Neutrophil (primary cell): ENCODE measurements at regions not wholly inside any gene's neighbourhood (a gene's known extent, or its start where the extent isn't known, plus 50 kb on each side); places are given as distances from the start of the nearest gene placed in this dataset.

ENCODE experiments used
- H3K27ac ChIP-seq: fragments of 200-600 bp; sonication (generic); 2 replicates; pipeline ENCODE4 v1.5.1; 2016; ENCODE audit warnings: mild to moderate bottlenecking, moderate library complexity
- H3K27me3 ChIP-seq: fragments of 200-600 bp; sonication (generic); 2 replicates; pipeline ENCODE4 v1.6.0; 2016; ENCODE audit warnings: mild to moderate bottlenecking
- H3K36me3 ChIP-seq: fragments of 200-600 bp; sonication (generic); 2 replicates; pipeline ENCODE4 v1.5.1; 2017
- H3K4me1 ChIP-seq, 2 experiments: fragments of 200-600 bp in 1 of 2; sonication (generic) in 1 of 2; 1 replicate in 1 of 2; 2 replicates in 1 of 2; pipeline versions ENCODE4 v1.5.1 to v1.6.1; 2013 to 2016; ENCODE audit warnings: low read depth in 1 of 2, low read length in 1 of 2, mild to moderate bottlenecking in 1 of 2, moderate library complexity in 1 of 2; ENCODE audit not compliant: control insufficient read depth in 1 of 2, insufficient read depth in 1 of 2
- H3K4me3 ChIP-seq, 2 experiments: fragments of 200-600 bp in 1 of 2; sonication (generic) in 1 of 2; 1 replicate in 1 of 2; 2 replicates in 1 of 2; pipeline ENCODE4 v1.5.1; 2013 to 2016; ENCODE audit warnings: low read depth in 1 of 2, low read length in 1 of 2, mild to moderate bottlenecking in 1 of 2, moderate library complexity in 1 of 2
- H3K9me3 ChIP-seq: fragments of 200-600 bp; sonication (generic); 2 replicates; pipeline ENCODE4 v1.5.1; 2016
- CTCF ChIP-seq: fragments of 200-600 bp; sonication (generic); IDR thresholded peaks from 2 replicates; pipeline ENCODE4 v1.5.1; 2016; ENCODE audit warnings: antibody characterized with exemption

- H3K9me3 ChIP-seq = no peaks in the 10 kb centered on the region
- H3K27ac ChIP-seq = no peak overlapping the region
- H3K27me3 ChIP-seq = no peaks in the 10 kb centered on the region
- no peaks in the 10 kb centered on the region for H3K36me3 ChIP-seq
- no peak for TF ChIP-seq CTCF
- no peak overlapping the region for H3K4me3 ChIP-seq
- no peaks in the 10 kb centered on the region for H3K4me1 ChIP-seq
These were observed 657.7 kb upstream of the GOT2 start for GRCh38 chr16:59391617-59392364.

- no peaks in the 10 kb centered on the region for H3K9me3 ChIP-seq
- H3K27me3 ChIP-seq = no peaks in the 10 kb centered on the region
- no peak overlapping the region for H3K27ac ChIP-seq
- no peaks in the 10 kb centered on the region for H3K36me3 ChIP-seq
- no peaks in the 10 kb centered on the region for H3K4me1 ChIP-seq
- no peak overlapping the region for H3K4me3 ChIP-seq
- TF ChIP-seq CTCF = no peak
These were observed 651.8 kb upstream of the GOT2 start for GRCh38 chr16:59385959-59386358.

GRCh38 chr16:59385491-59385890, 651.4 kb upstream of the GOT2 start:
- Histone ChIP-seq H3K9me3 (no peaks in the 10 kb centered on the region), H3K27me3 (no peaks in the 10 kb centered on the region), H3K36me3 (no peaks in the 10 kb centered on the region), H3K27ac (no peak overlapping the region), H3K4me1 (no peaks in the 10 kb centered on the region), H3K4me3 (no peak overlapping the region)
- TF ChIP-seq CTCF = no peak

- Histone ChIP-seq H3K27ac (no peak overlapping the region), H3K36me3 (no peaks in the 10 kb centered on the region), H3K9me3 (no peaks in the 10 kb centered on the region), H3K4me3 (no peak overlapping the region), H3K27me3 (no peaks in the 10 kb centered on the region), H3K4me1 (no peaks in the 10 kb centered on the region)
- no peak for TF ChIP-seq CTCF
These were observed 639.5 kb upstream of the GOT2 start for GRCh38 chr16:59373632-59374031.

- Histone ChIP-seq H3K9me3 (no peaks in the 10 kb centered on the region), H3K27me3 (no peaks in the 10 kb centered on the region), H3K27ac (no peak overlapping the region), H3K4me1 (no peaks in the 10 kb centered on the region), H3K36me3 (no peaks in the 10 kb centered on the region), H3K4me3 (no peak overlapping the region)
- TF ChIP-seq CTCF = no peak
These were observed 636.6 kb upstream of the GOT2 start for GRCh38 chr16:59370717-59371116.
